Osteoblast (primary cell): ENCODE measurements at regions not wholly inside any gene's neighbourhood (a gene's known extent, or its start where the extent isn't known, plus 50 kb on each side); places are given as distances from the start of the nearest gene placed in this dataset. TPM values are rescaled to one million over a fixed set of nuclear protein-coding genes. Genes with fewer than 3 reads are reported as not detected.

ENCODE experiments used
- DNase-seq: peaks from one replicate; pipeline ENCODE4 v3.0.0; 2011; ENCODE audit warnings: low spot score, mixed read lengths; ENCODE audit not compliant: insufficient read length; ENCODE audit errors: missing footprints
- H2AFZ ChIP-seq: 2 replicates; pipeline ENCODE4 v1.6.0; 2011; ENCODE audit warnings: mild to moderate bottlenecking, low read length
- H3K27ac ChIP-seq: 2 replicates; pipeline ENCODE4 v1.5.1; 2011; ENCODE audit warnings: mild to moderate bottlenecking, low read depth, low read length, moderate library complexity
- H3K27me3 ChIP-seq: 2 replicates; pipeline ENCODE4 v1.6.0; 2012; ENCODE audit warnings: mild to moderate bottlenecking, control low read depth, inconsistent platforms, low read length, moderate library complexity; ENCODE audit not compliant: insufficient read depth
- H3K36me3 ChIP-seq: 2 replicates; pipeline ENCODE4 v1.5.1; 2011; ENCODE audit warnings: mild to moderate bottlenecking, low read length, control low read depth, moderate library complexity; ENCODE audit not compliant: insufficient read depth
- H3K4me1 ChIP-seq: 2 replicates; pipeline ENCODE4 v1.5.1; 2011; ENCODE audit warnings: mild to moderate bottlenecking, low read length, control low read depth, moderate library complexity; ENCODE audit not compliant: insufficient read depth
- H3K4me2 ChIP-seq: 2 replicates; pipeline ENCODE4 v1.6.0; 2011; ENCODE audit warnings: mild to moderate bottlenecking, low read length; ENCODE audit not compliant: insufficient read depth
- H3K4me3 ChIP-seq: fragments of 200-600 bp; sonication (generic); 3 replicates; pipeline ENCODE4 v1.5.1; 2012; ENCODE audit warnings: mild to moderate bottlenecking, low read length, inconsistent platforms; ENCODE audit not compliant: insufficient read depth
- H3K79me2 ChIP-seq: 2 replicates; pipeline ENCODE4 v1.6.0; 2012; ENCODE audit warnings: mild to moderate bottlenecking, low read length, control low read depth, inconsistent platforms; ENCODE audit not compliant: insufficient read depth
- H3K9me3 ChIP-seq: 2 replicates; pipeline ENCODE4 v1.5.1; 2011; ENCODE audit warnings: low read depth, low read length, control low read depth
- H4K20me1 ChIP-seq: 2 replicates; pipeline ENCODE4 v1.6.0; 2012; ENCODE audit warnings: mild to moderate bottlenecking, low read length, control low read depth; ENCODE audit not compliant: insufficient read depth
- small RNA-seq: library from RNA; depleted of rRNA; stranded (forward); fragments of <200 nt; gene quantifications from one replicate; pipeline ENCODE3, GENCODE V24; 2012
- TF ChIP-seq, protein P1 (sequence below): IDR thresholded peaks from 2 replicates; pipeline ENCODE4 v1.5.1; 2011; ENCODE audit warnings: mild to moderate bottlenecking, low read depth, low read length, moderate library complexity; ENCODE audit errors: extremely low read depth

DNA sequence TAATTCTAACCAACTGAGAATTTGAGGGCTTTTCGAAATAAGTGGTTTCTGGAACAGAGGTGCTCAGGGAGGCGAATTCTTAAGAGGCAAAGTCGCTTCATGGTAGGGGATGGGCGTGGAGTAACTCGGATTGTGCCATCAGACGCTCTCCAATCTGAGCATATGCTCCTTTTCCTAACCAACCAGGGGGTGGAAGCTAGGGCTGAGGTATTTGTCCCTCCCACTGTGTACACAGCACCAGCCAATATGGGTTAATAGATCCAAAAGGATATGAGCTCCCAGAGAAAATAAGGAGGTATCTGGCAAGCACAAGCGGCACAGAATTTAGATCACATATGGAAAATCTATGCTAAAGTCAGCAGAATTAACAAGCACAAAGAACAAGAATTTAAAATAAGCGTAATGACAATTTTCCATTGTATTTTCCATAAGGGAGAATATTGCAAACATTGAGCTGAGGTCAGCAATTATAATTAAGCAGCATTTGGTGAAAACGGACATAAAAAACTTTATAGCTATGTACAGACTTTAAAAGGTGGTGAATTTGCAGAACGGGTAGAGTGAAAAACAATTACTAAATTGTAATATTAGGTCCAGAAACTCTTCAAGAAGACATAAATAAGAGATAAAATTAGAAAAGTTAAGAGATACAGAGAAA, 55.0 kb upstream of the PHACTR1 start:
- no peaks in the 10 kb centered on the region for H3K4me1 ChIP-seq
- H3K27ac ChIP-seq = no peak overlapping the region
- no peaks in the 10 kb centered on the region for H3K79me2 ChIP-seq
- no peaks in the 10 kb centered on the region for H3K27me3 ChIP-seq
- no peak for DNase-seq
- no peaks in the 10 kb centered on the region for H4K20me1 ChIP-seq
- H2AFZ ChIP-seq = no peak overlapping the region
- H3K36me3 ChIP-seq = no peaks in the 10 kb centered on the region
- TF ChIP-seq, protein P1, sequence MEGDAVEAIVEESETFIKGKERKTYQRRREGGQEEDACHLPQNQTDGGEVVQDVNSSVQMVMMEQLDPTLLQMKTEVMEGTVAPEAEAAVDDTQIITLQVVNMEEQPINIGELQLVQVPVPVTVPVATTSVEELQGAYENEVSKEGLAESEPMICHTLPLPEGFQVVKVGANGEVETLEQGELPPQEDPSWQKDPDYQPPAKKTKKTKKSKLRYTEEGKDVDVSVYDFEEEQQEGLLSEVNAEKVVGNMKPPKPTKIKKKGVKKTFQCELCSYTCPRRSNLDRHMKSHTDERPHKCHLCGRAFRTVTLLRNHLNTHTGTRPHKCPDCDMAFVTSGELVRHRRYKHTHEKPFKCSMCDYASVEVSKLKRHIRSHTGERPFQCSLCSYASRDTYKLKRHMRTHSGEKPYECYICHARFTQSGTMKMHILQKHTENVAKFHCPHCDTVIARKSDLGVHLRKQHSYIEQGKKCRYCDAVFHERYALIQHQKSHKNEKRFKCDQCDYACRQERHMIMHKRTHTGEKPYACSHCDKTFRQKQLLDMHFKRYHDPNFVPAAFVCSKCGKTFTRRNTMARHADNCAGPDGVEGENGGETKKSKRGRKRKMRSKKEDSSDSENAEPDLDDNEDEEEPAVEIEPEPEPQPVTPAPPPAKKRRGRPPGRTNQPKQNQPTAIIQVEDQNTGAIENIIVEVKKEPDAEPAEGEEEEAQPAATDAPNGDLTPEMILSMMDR = no peak
- no peak overlapping the region for H3K4me2 ChIP-seq
- no peaks in the 10 kb centered on the region for H3K9me3 ChIP-seq
- no peak overlapping the region for H3K4me3 ChIP-seq

Small RNAs in the stretch of these regions (small RNA-seq; reads per million reads assigned to genes)
- gene RN7SKP293 = not detected
